GM12878 (cell line): ENCODE measurements at regions not wholly inside any gene's neighbourhood (a gene's known extent, or its start where the extent isn't known, plus 50 kb on each side); places are given as distances from the start of the nearest gene placed in this dataset.

Experiments
- ATF7 ChIP-seq: fragments of 450-650 bp; IDR thresholded peaks from 2 replicates; pipeline ENCODE4 v1.6.1; 2016; ENCODE audit warnings: low read depth, mild to moderate bottlenecking
- CBX5 ChIP-seq: sonication (generic); IDR thresholded peaks from 2 replicates; pipeline ENCODE4 v1.6.1; 2016; ENCODE audit warnings: low read depth, moderate library complexity, mild to moderate bottlenecking, inconsistent platforms
- CREB1 ChIP-seq: IDR thresholded peaks from 2 replicates; pipeline ENCODE4 v1.6.1; 2012; ENCODE audit warnings: low read depth, mild to moderate bottlenecking, inconsistent platforms
- CTCF ChIP-seq, 3 experiments: IDR thresholded peaks in 2 of 3; conservative IDR thresholded peaks in 1 of 3; 2 replicates each; pipeline ENCODE4 v1.5.1; 2011; ENCODE audit warnings: low read depth in 3 of 3, low read length in 3 of 3, mild to moderate bottlenecking in 3 of 3, control low read depth in 2 of 3, moderate library complexity in 2 of 3, inconsistent platforms in 1 of 3, mixed read lengths in 1 of 3; ENCODE audit not compliant: control insufficient read depth in 2 of 3, insufficient read depth in 1 of 3; ENCODE audit errors: extremely low read depth in 1 of 3
- ETV6 ChIP-seq, 2 experiments: fragments of 450-650 bp in 1 of 2; IDR thresholded peaks in 1 of 2; conservative IDR thresholded peaks in 1 of 2; 2 replicates each; pipeline ENCODE4 v1.6.1; 2014; ENCODE audit warnings: antibody characterized with exemption in 1 of 2, borderline replicate concordance in 1 of 2, low read depth in 1 of 2, mild to moderate bottlenecking in 1 of 2, moderate library complexity in 1 of 2
- EZH2 ChIP-seq: IDR thresholded peaks from 2 replicates; pipeline ENCODE4 v1.6.1; 2012; ENCODE audit warnings: low read depth, mild to moderate bottlenecking, control low read depth, inconsistent platforms, low read length, borderline replicate concordance; ENCODE audit not compliant: control insufficient read depth
- KDM1A ChIP-seq: fragments of 200-600 bp; sonication (generic); IDR thresholded peaks from 2 replicates; pipeline ENCODE4 v1.6.1; 2016; ENCODE audit warnings: borderline replicate concordance
- MAX ChIP-seq: IDR thresholded peaks from 2 replicates; pipeline ENCODE4 v1.6.1; 2012; ENCODE audit warnings: low read depth, low read length, improper control_type of control experiment
- POLR2A ChIP-seq: IDR thresholded peaks from 2 replicates; pipeline ENCODE4 v1.6.1; 2011; ENCODE audit warnings: low read depth, mild to moderate bottlenecking, low read length
- RFX5 ChIP-seq: IDR thresholded peaks from 2 replicates; pipeline ENCODE4 v1.6.1; 2011; ENCODE audit warnings: low read depth, low read length, improper control_type of control experiment
- TCF12 ChIP-seq: IDR thresholded peaks from 2 replicates; pipeline ENCODE4 v1.6.1; 2011; ENCODE audit warnings: low read depth, mild to moderate bottlenecking, low read length

- TF ChIP-seq CBX5: no peak
- no peak for TF ChIP-seq CTCF (IDR thresholded peaks at IDR 0.05 in 2 of 3, conservative IDR thresholded peaks at IDR 0.05 in 1 of 3; ENCODE audit: control insufficient read depth in 2 of 3, extremely low read depth in 1 of 3, insufficient read depth in 1 of 3, low read depth in 3 of 3, low read length in 3 of 3)
- no peak for TF ChIP-seq ATF7
- no peak for TF ChIP-seq RFX5
- TF ChIP-seq EZH2: no peak
- TF ChIP-seq TCF12: no peak
- TF ChIP-seq ETV6 (conservative IDR thresholded peaks at IDR 0.05 in 1 of 2, IDR thresholded peaks at IDR 0.05 in 1 of 2; ENCODE audit: borderline replicate concordance in 1 of 2, low read depth in 1 of 2): no peak
- no peak for TF ChIP-seq POLR2A
- no peak for TF ChIP-seq KDM1A
- no peak for TF ChIP-seq CREB1
- TF ChIP-seq MAX: no peak
These were observed 88.3 kb upstream of the MED13L start for GRCh38 chr12:116365606-116366455.
